Fibroblast of pulmonary artery (primary cell): ENCODE measurements at regions not wholly inside any gene's neighbourhood (a gene's known extent, or its start where the extent isn't known, plus 50 kb on each side); places are given as distances from the start of the nearest gene placed in this dataset.
"Not testable (repeated sequence)": the region's sequence is repeated elsewhere in the genome, so short reads cannot be mapped to it uniquely, and the experiment has no call there.

ENCODE experiments used
- DNase-seq: peaks from one replicate; pipeline ENCODE4 v3.0.0-alpha.2; 2010; ENCODE audit warnings: low read depth
- H3K4me3 ChIP-seq: replicated peaks from 2 replicates; pipeline ENCODE4 v1.5.1; 2011; ENCODE audit warnings: low read depth, mild to moderate bottlenecking, control low read depth, low read length, moderate library complexity
- TF ChIP-seq, protein P1 (sequence below): IDR thresholded peaks from 2 replicates; pipeline ENCODE4 v1.5.1; 2011; ENCODE audit warnings: mild to moderate bottlenecking, control low read depth, low read length, inconsistent platforms; ENCODE audit errors: missing control alignments

DNA sequence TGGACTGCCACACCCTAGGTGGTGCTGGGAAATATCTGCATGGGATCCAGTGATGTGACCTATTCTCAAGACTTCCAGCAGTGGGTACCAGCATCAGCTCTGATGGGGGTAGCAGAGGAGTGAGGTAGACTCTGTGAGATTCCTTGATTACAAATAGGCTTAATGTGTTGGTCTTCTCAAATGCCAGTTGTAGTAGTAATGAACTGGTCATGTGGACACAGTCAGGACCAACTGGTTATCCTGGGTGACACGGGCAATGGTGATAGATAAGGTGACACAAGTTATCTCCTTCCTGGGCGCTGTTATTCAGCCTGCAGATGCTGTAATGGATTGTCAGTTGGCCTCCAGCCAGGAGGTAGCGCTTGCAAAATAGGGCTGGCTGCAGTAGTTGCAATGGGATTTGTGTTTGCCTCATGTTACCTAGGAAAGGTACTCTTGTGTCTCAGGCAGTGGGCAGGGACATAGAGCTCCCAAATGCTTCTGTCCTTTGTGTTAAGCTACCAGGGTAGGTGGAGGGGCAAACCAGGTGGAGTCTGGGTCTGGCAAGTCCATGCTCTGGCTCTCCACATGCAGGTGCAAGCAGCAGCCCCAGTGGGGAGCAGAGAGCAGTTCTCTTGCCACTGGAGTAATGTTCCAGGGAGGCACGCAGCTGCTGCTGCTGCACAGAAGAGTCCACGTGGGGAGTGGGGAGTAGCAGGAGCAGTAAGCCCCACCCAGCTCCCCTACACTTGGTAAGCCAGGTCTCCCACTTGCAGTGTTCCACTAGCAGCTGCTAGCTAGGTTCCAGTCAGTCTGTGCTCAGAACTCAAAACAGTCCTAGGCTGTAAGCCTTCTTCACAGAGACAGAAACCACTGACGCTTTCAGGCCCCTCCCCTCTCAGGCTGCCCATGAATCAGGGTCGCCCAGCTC lies 505.4 kb upstream of the DDX18 start:
- TF ChIP-seq, protein P1, sequence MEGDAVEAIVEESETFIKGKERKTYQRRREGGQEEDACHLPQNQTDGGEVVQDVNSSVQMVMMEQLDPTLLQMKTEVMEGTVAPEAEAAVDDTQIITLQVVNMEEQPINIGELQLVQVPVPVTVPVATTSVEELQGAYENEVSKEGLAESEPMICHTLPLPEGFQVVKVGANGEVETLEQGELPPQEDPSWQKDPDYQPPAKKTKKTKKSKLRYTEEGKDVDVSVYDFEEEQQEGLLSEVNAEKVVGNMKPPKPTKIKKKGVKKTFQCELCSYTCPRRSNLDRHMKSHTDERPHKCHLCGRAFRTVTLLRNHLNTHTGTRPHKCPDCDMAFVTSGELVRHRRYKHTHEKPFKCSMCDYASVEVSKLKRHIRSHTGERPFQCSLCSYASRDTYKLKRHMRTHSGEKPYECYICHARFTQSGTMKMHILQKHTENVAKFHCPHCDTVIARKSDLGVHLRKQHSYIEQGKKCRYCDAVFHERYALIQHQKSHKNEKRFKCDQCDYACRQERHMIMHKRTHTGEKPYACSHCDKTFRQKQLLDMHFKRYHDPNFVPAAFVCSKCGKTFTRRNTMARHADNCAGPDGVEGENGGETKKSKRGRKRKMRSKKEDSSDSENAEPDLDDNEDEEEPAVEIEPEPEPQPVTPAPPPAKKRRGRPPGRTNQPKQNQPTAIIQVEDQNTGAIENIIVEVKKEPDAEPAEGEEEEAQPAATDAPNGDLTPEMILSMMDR, result no peak
- no peak overlapping the region for H3K4me3 ChIP-seq

DNA sequence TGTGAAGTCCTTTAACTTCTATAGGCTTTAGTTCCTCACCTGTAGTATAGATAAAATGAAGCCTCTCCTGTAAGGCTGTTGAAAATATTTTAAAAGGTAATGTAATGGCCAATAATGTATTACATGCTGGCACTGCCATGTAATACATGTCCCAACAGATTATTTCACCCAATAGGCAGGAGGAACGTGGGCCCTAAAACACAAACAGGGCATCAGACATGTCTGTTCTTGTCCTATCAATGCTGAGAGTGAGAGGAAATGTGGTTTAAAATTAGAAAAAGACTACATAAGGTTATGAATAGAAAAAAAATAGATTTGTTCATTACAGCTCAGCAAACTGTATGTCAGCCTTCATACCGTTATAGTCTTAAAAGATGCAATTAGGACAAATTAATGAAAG lies 492.7 kb upstream of the DDX18 start:
- DNase-seq, result no peak
- TF ChIP-seq, protein P1, result no peak
- H3K4me3 ChIP-seq, result no peak overlapping the region

More for the DNA sequence above, 505.4 kb upstream of the DDX18 start:
- DNase-seq, result no peak

DNA sequence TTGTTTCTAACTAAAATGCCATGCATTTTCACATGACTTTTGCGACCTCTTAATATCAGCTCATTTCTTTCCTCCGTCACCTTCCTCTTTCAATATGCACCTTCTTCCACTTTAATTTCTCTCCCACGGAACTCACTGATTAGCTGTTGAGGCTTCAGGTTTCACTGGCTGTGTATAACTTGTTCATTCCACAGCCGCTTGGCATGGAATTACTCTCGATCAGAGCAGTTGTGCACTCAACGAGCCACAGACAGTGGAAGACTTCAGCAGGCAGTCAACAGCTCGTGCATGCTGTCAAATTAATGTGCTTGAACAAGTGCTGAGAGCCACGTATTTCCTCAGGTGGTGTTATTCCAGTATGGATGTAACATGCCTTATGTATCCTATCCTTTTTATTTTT lies 491.2 kb upstream of the DDX18 start:
- H3K4me3 ChIP-seq, result no peak overlapping the region
- TF ChIP-seq, protein P1, result no peak
- no peak for DNase-seq

DNA sequence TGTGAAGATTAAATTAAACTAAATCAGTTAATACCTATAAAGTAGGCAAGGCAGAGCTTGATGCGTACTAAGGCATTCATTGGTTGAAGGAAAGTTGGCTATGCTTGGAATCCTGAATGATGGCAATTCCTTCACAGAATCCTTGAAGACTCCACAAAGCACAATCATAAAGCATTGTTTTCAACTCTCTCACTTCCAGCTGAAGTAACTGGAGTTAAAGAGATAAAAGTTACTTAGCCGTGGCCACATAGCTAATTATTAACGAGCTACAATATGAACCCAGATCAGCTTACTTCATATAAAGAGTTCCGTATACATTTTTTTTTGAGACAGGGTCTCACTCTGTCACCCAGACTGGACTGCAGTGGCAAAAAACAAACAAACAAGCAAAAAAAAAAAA lies 483.9 kb upstream of the DDX18 start:
- TF ChIP-seq, protein P1, result no peak

DNA sequence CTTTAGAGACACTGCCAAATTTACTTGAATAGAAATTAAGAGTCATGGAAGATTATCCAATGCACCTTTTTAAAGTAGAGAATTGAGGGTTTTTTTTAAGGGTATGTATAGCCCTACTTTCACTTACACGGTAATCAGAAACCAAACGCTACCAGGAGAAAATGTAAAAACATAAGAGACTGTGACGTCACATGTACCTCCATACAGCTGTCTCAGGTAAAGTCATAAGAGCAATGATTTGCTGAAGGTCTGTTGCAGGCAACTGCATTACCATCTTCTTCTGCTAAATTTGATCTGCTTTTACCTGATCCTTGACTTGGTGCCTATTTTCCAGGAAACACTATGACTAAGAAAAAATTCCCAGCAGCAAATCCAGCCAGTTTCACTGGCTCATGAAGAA lies 478.5 kb upstream of the DDX18 start:
- TF ChIP-seq, protein P1, result no peak
- DNase-seq, result no peak
- H3K4me3 ChIP-seq, result no peak overlapping the region

More for the DNA sequence above, 483.9 kb upstream of the DDX18 start:
- DNase-seq, result no peak
- H3K4me3 ChIP-seq, result no peak overlapping the region

DNA sequence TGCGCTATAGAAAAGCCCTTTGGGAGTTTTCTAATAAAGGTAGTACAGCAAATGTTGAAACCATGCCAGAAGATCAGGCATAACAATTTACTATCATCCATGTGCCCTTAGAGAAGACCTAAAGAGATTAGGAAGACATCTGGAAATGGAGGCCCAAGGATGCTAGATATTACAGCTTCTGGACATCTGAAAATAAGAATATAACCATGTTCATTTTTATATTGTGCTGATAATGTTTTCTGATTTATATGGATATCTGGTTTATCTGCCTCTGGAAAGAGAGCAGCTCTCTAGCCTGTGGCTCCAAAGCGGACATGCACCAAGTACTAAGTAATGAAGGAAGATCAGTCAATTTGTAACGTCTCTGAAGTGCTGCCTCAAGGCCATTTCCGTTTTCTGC lies 478.0 kb upstream of the DDX18 start:
- no peak for DNase-seq
- TF ChIP-seq, protein P1, result no peak
- H3K4me3 ChIP-seq, result no peak overlapping the region

DNA sequence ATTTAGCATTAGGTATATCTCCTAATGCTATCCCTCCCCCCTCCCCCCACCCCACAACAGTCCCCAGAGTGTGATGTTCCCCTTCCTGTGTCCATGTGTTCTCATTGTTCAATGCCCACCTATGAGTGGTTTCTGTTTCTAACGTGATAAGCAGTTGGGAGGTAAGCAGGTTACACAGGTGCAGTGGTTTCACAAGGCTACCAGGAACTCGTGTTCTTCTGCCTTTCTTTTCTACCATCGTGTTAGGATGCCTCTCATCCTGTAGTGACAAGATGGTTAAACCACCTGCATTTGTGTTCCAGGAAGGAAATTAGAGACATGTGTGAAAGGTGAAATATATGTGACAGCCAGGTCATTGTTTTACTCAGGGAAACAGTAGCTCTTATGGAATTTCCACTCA lies 476.5 kb upstream of the DDX18 start:
- H3K4me3 ChIP-seq, DNase-seq: not testable (repeated sequence)
